ENCODE measurements at regions not wholly inside any gene's neighbourhood (a gene's known extent, or its start where the extent isn't known, plus 50 kb on each side); places are given as distances from the start of the nearest gene placed in this dataset.

DNA sequence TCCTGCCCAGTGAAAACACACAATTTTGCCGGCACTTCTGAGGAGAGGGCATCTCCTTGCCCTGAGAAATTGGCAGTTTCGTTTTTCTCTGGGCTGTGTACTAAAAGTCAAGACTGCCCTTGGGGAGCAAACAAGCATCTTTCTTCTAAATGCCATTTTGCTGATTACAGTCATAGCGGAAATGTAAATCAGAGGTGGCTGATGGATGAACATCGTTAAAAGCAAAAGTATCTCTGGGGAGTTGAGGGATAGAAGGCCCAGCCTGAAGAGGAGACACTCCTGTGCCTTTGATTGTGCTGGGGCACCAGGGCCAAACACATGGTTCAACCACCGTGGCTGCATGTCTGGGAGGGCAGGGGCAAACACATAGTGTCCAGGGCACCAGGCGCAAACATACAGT is 49.8 kb downstream of the ABCC12 start:
- H3K9me1 ChIP-seq (ENCODE audit: control insufficient read depth, extremely low read depth, insufficient read depth, low read length): no peaks in the 10 kb centered on the region
- peaks cover 27% of the 10 kb centered on the region for H3K27me3 ChIP-seq (ENCODE audit: control insufficient read depth, extremely low read depth, insufficient read depth, low read length)
- H3K79me2 ChIP-seq (ENCODE audit: control insufficient read depth, insufficient read depth, low read length): no peaks in the 10 kb centered on the region
- no peak overlapping the region for H3K4me2 ChIP-seq (ENCODE audit: control insufficient read depth, extremely low read depth, insufficient read depth, low read depth, low read length)
- peaks cover 5% of the 10 kb centered on the region for H3K4me1 ChIP-seq (ENCODE audit: control insufficient read depth, extremely low read depth, insufficient read depth, low read length)
- H3K27ac ChIP-seq (ENCODE audit: control insufficient read depth, insufficient read depth, low read length): no peak overlapping the region
- no peak overlapping the region for H3K9ac ChIP-seq (ENCODE audit: control insufficient read depth, extremely low read depth, insufficient read depth, low read length)
- dilution Hi-C loops (cut with MboI; ENCODE audit: extremely low pct_ligation_motif_present, low sequenced_read_pairs): no loop called here
- H3K36me3 ChIP-seq (ENCODE audit: control insufficient read depth in 2 of 2, extremely low read depth in 1 of 2, insufficient read depth in 2 of 2, low read length in 2 of 2): no peaks in the 10 kb centered on the region
- H4K20me1 ChIP-seq (ENCODE audit: control insufficient read depth, extremely low read depth, insufficient read depth, low read length): no peaks in the 10 kb centered on the region
- no peak for FAIRE-seq
- H3K4me3 ChIP-seq (ENCODE audit: control insufficient read depth in 2 of 3, extremely low read depth in 1 of 3, insufficient read depth in 2 of 3, low read depth in 1 of 3, low read length in 3 of 3): no peak overlapping the region
- TF ChIP-seq CTCF (optimal IDR thresholded peaks at IDR 0.05 in 1 of 3, IDR thresholded peaks at IDR 0.05 in 1 of 3, conservative IDR thresholded peaks at IDR 0.05 in 1 of 3; ENCODE audit: extremely low read depth in 1 of 3, insufficient read depth in 2 of 3, low read length in 3 of 3) (no peak), EZH2 (IDR thresholded peaks at IDR 0.05; ENCODE audit: low read length) (no peak)
- no peak overlapping the region for H2AFZ ChIP-seq (ENCODE audit: control insufficient read depth, low read length)
- no peak for DNase-seq (ENCODE audit: low read depth, low spot score)
- H3K9me3 ChIP-seq (ENCODE audit: control insufficient read depth, low read depth, low read length): no peaks in the 10 kb centered on the region

- TF ChIP-seq CTCF (optimal IDR thresholded peaks at IDR 0.05 in 1 of 3, IDR thresholded peaks at IDR 0.05 in 1 of 3, conservative IDR thresholded peaks at IDR 0.05 in 1 of 3; ENCODE audit: extremely low read depth in 1 of 3, insufficient read depth in 2 of 3, low read length in 3 of 3) (no peak), EZH2 (IDR thresholded peaks at IDR 0.05; ENCODE audit: low read length) (no peak)
- no peak overlapping the region for H3K4me3 ChIP-seq (ENCODE audit: control insufficient read depth in 2 of 3, extremely low read depth in 1 of 3, insufficient read depth in 2 of 3, low read depth in 1 of 3, low read length in 3 of 3)
- H3K4me1 ChIP-seq (ENCODE audit: control insufficient read depth, extremely low read depth, insufficient read depth, low read length): peaks cover 7% of the 10 kb centered on the region
- dilution Hi-C loops (cut with MboI; ENCODE audit: extremely low pct_ligation_motif_present, low sequenced_read_pairs): no loop called here
- no peaks in the 10 kb centered on the region for H4K20me1 ChIP-seq (ENCODE audit: control insufficient read depth, extremely low read depth, insufficient read depth, low read length)
- FAIRE-seq: no peak
- H3K36me3 ChIP-seq (ENCODE audit: control insufficient read depth in 2 of 2, extremely low read depth in 1 of 2, insufficient read depth in 2 of 2, low read length in 2 of 2): no peaks in the 10 kb centered on the region
- H3K4me2 ChIP-seq (ENCODE audit: control insufficient read depth, extremely low read depth, insufficient read depth, low read depth, low read length): no peak overlapping the region
- H3K9ac ChIP-seq (ENCODE audit: control insufficient read depth, extremely low read depth, insufficient read depth, low read length): no peak overlapping the region
- no peaks in the 10 kb centered on the region for H3K9me3 ChIP-seq (ENCODE audit: control insufficient read depth, low read depth, low read length)
- H3K9me1 ChIP-seq (ENCODE audit: control insufficient read depth, extremely low read depth, insufficient read depth, low read length): no peaks in the 10 kb centered on the region
- no peaks in the 10 kb centered on the region for H3K79me2 ChIP-seq (ENCODE audit: control insufficient read depth, insufficient read depth, low read length)
- peaks cover 23% of the 10 kb centered on the region for H3K27me3 ChIP-seq (ENCODE audit: control insufficient read depth, extremely low read depth, insufficient read depth, low read length)
- no peak overlapping the region for H3K27ac ChIP-seq (ENCODE audit: control insufficient read depth, insufficient read depth, low read length)
- DNase-seq (ENCODE audit: low read depth, low spot score): no peak
- no peak overlapping the region for H2AFZ ChIP-seq (ENCODE audit: control insufficient read depth, low read length)
These were observed 50.3 kb downstream of the ABCC12 start for GRCh38 chr16:48105456-48105855.
